ENCODE measurements at regions not wholly inside any gene's neighbourhood (a gene's known extent, or its start where the extent isn't known, plus 50 kb on each side); places are given as distances from the start of the nearest gene placed in this dataset.

DNA sequence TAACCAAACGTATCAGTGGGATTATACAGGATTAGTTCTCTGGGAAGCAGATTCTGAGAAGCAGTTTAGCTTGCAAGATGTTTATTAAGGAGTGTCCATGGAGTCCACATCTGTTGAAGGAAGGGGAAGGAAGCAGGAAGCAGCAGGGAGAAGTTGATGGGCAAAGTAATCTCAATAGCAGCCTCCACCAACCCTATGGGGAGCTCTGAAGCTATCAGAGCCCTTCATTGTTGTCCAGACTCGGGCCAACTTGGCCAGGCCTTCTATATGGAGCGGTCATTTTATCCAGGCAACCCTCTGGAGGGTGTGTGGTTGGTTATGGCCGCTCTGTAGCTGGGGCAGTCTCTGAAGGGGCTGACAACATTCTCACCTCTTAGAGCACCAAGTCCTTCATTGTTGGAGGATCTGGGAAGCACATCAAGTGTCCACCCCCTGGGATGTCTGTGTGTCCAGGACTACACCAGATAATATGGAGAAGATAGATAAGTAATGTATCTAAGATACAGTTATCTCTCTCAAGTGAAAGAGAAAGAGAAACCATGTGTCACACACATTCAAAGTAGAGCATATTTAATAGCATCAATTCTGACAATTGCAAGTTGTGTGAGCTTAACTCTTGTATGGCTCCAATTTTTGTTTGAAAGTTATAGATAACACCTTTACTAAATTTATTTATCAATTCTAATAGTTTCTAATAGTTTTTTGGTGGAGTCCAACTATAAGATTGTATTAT lies 101.7 kb upstream of the TRIM77 start:
- H3K9me3 ChIP-seq (replicated peaks in 1 of 2; ENCODE audit: control insufficient read depth in 1 of 2, insufficient read depth in 1 of 2, low read length in 2 of 2) = no peaks in the 10 kb centered on the region
- H3K27me3 Mint-ChIP-seq (ENCODE audit: low read depth in 3 of 3) = peaks cover 0 to 3% (median 0%) of the 10 kb centered on the region in 3 donors
- H3K79me2 ChIP-seq (ENCODE audit: insufficient read depth, low read length) = no peaks in the 10 kb centered on the region
- H3K4me1 Mint-ChIP-seq = peaks cover 17% of the 10 kb centered on the region
- no peaks in the 10 kb centered on the region for H4K20me1 ChIP-seq (ENCODE audit: insufficient read depth, low read length)
- TF ChIP-seq, protein P1, sequence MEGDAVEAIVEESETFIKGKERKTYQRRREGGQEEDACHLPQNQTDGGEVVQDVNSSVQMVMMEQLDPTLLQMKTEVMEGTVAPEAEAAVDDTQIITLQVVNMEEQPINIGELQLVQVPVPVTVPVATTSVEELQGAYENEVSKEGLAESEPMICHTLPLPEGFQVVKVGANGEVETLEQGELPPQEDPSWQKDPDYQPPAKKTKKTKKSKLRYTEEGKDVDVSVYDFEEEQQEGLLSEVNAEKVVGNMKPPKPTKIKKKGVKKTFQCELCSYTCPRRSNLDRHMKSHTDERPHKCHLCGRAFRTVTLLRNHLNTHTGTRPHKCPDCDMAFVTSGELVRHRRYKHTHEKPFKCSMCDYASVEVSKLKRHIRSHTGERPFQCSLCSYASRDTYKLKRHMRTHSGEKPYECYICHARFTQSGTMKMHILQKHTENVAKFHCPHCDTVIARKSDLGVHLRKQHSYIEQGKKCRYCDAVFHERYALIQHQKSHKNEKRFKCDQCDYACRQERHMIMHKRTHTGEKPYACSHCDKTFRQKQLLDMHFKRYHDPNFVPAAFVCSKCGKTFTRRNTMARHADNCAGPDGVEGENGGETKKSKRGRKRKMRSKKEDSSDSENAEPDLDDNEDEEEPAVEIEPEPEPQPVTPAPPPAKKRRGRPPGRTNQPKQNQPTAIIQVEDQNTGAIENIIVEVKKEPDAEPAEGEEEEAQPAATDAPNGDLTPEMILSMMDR (IDR thresholded peaks at IDR 0.05) = no peak
- H3K9me3 Mint-ChIP-seq = peaks cover 0 to 2% (median 0%) of the 10 kb centered on the region in 7 donors
- H3K4me2 ChIP-seq (replicated peaks; ENCODE audit: extremely low read depth, low read length, poor library complexity, severe bottlenecking) = no peak overlapping the region
- H3K4me3 ChIP-seq (replicated peaks in 1 of 3; ENCODE audit: low read depth in 2 of 3, low read length in 3 of 3) = no peak overlapping the region
- H3K27ac ChIP-seq (ENCODE audit: low read depth in 1 of 2, low read length in 2 of 2) = no peak overlapping the region
- H3K27me3 ChIP-seq (ENCODE audit: control insufficient read depth in 2 of 2, insufficient read depth in 2 of 2, low read length in 2 of 2) = no peaks in the 10 kb centered on the region
- H3K36me3 Mint-ChIP-seq = no peaks in the 10 kb centered on the region
- no peak overlapping the region for H3K4me3 Mint-ChIP-seq
- H3K9ac ChIP-seq (ENCODE audit: insufficient read depth, low read length, poor library complexity, severe bottlenecking) = no peak overlapping the region
- intact Hi-C loops (cut with micrococcal nuclease) = no loop called here
- DNase-seq = no peak
- no peak overlapping the region for H2AFZ ChIP-seq (ENCODE audit: insufficient read depth, low read depth, low read length, poor library complexity, severe bottlenecking)
- no peak overlapping the region for H3K27ac Mint-ChIP-seq
- H3K36me3 ChIP-seq (replicated peaks in 1 of 2; ENCODE audit: control insufficient read depth in 1 of 2, insufficient read depth in 2 of 2, low read length in 2 of 2) = no peaks in the 10 kb centered on the region
- no CpG with 5 or more reads among the region's 4 CpGs for WGBS (ENCODE audit: insufficient coverage)
- peaks cover 13 to 14% of the 10 kb centered on the region in 2 donors for H3K4me1 ChIP-seq (ENCODE audit: control insufficient read depth in 1 of 2, insufficient read depth in 2 of 2, low read length in 2 of 2)

DNA sequence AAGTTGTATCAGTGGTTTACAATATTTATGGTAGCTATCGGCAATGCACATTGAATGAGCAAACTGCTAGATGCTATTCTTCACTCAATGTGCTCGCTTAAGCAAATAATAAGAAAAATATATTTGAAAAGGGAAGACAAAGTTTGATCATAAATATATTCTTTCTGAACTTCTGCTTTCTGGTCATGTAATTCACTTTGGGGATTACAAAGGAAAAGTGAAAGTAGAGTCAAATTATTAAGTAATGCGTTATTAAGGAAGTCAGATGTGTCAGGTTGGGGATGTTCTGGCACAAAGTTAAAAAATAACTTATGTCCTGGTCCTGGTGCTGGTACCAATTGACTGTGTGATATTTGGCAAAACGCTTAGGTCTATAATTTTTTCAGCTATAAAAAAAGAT lies 98.0 kb upstream of the TRIM77 start:
- peaks cover 17% of the 10 kb centered on the region for H3K4me1 Mint-ChIP-seq
- H2AFZ ChIP-seq (ENCODE audit: insufficient read depth, low read depth, low read length, poor library complexity, severe bottlenecking) = no peak overlapping the region
- peaks cover 13 to 14% of the 10 kb centered on the region in 2 donors for H3K4me1 ChIP-seq (ENCODE audit: control insufficient read depth in 1 of 2, insufficient read depth in 2 of 2, low read length in 2 of 2)
- H3K4me3 Mint-ChIP-seq = no peak overlapping the region
- no peaks in the 10 kb centered on the region for H3K79me2 ChIP-seq (ENCODE audit: insufficient read depth, low read length)
- H3K4me2 ChIP-seq (replicated peaks; ENCODE audit: extremely low read depth, low read length, poor library complexity, severe bottlenecking) = peak overlapping the region; percentile 39
- 0% methylated on average over 1 of the region's 4 CpGs for whole genome bisulfite sequencing (ENCODE audit: insufficient coverage)
- no peak overlapping the region for H3K9ac ChIP-seq (ENCODE audit: insufficient read depth, low read length, poor library complexity, severe bottlenecking)
- no peaks in the 10 kb centered on the region for H3K36me3 Mint-ChIP-seq
- H3K9me3 ChIP-seq (replicated peaks in 1 of 2; ENCODE audit: control insufficient read depth in 1 of 2, insufficient read depth in 1 of 2, low read length in 2 of 2) = no peaks in the 10 kb centered on the region
- no peaks in the 10 kb centered on the region for H3K36me3 ChIP-seq (replicated peaks in 1 of 2; ENCODE audit: control insufficient read depth in 1 of 2, insufficient read depth in 2 of 2, low read length in 2 of 2)
- TF ChIP-seq, protein P1 (IDR thresholded peaks at IDR 0.05) = no peak
- peaks cover 0 to 2% (median 0%) of the 10 kb centered on the region in 7 donors for H3K9me3 Mint-ChIP-seq
- no peaks in the 10 kb centered on the region for H4K20me1 ChIP-seq (ENCODE audit: insufficient read depth, low read length)
- no peaks in the 10 kb centered on the region for H3K27me3 ChIP-seq (ENCODE audit: control insufficient read depth in 2 of 2, insufficient read depth in 2 of 2, low read length in 2 of 2)
- H3K27ac ChIP-seq (ENCODE audit: low read depth in 1 of 2, low read length in 2 of 2) = peak overlapping the region in 1 of 2 donors; percentile 65
- peaks cover 0 to 3% (median 0%) of the 10 kb centered on the region in 3 donors for H3K27me3 Mint-ChIP-seq (ENCODE audit: low read depth in 3 of 3)
- H3K27ac Mint-ChIP-seq = peak overlapping the region in 2 of 7 donors; percentile 57 to 66
- no peak overlapping the region for H3K4me3 ChIP-seq (replicated peaks in 1 of 3; ENCODE audit: low read depth in 2 of 3, low read length in 3 of 3)
- intact Hi-C loops (cut with micrococcal nuclease) = no loop called here
- DNase-seq = peak; percentile 39 to 56 (median 41)
